ENCODE measurements at regions not wholly inside any gene's neighbourhood (a gene's known extent, or its start where the extent isn't known, plus 50 kb on each side); places are given as distances from the start of the nearest gene placed in this dataset.

DNA sequence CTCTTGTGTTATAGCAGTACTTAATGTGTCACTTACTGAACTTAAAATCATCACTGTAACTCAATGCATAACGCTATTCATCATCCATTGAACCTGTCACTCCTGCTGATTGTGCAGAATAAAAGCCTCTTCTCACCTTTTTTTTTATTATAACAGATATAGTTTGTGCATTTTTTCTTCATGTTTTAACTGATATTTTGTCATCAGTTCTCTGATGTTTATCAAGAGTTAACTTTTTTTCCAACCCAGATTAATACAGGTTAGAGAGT, 100.4 kb downstream of the SLIT2 start:
- no peak for TF ChIP-seq POLR2AphosphoS5 (IDR thresholded peaks at IDR 0.05; ENCODE audit: low read depth, low read length)
- TF ChIP-seq, protein P1, sequence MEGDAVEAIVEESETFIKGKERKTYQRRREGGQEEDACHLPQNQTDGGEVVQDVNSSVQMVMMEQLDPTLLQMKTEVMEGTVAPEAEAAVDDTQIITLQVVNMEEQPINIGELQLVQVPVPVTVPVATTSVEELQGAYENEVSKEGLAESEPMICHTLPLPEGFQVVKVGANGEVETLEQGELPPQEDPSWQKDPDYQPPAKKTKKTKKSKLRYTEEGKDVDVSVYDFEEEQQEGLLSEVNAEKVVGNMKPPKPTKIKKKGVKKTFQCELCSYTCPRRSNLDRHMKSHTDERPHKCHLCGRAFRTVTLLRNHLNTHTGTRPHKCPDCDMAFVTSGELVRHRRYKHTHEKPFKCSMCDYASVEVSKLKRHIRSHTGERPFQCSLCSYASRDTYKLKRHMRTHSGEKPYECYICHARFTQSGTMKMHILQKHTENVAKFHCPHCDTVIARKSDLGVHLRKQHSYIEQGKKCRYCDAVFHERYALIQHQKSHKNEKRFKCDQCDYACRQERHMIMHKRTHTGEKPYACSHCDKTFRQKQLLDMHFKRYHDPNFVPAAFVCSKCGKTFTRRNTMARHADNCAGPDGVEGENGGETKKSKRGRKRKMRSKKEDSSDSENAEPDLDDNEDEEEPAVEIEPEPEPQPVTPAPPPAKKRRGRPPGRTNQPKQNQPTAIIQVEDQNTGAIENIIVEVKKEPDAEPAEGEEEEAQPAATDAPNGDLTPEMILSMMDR (IDR thresholded peaks at IDR 0.05): no peak
- TF ChIP-seq, protein P2, sequence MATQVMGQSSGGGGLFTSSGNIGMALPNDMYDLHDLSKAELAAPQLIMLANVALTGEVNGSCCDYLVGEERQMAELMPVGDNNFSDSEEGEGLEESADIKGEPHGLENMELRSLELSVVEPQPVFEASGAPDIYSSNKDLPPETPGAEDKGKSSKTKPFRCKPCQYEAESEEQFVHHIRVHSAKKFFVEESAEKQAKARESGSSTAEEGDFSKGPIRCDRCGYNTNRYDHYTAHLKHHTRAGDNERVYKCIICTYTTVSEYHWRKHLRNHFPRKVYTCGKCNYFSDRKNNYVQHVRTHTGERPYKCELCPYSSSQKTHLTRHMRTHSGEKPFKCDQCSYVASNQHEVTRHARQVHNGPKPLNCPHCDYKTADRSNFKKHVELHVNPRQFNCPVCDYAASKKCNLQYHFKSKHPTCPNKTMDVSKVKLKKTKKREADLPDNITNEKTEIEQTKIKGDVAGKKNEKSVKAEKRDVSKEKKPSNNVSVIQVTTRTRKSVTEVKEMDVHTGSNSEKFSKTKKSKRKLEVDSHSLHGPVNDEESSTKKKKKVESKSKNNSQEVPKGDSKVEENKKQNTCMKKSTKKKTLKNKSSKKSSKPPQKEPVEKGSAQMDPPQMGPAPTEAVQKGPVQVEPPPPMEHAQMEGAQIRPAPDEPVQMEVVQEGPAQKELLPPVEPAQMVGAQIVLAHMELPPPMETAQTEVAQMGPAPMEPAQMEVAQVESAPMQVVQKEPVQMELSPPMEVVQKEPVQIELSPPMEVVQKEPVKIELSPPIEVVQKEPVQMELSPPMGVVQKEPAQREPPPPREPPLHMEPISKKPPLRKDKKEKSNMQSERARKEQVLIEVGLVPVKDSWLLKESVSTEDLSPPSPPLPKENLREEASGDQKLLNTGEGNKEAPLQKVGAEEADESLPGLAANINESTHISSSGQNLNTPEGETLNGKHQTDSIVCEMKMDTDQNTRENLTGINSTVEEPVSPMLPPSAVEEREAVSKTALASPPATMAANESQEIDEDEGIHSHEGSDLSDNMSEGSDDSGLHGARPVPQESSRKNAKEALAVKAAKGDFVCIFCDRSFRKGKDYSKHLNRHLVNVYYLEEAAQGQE (IDR thresholded peaks at IDR 0.05; ENCODE audit: insufficient read depth in 1 of 2, low read depth in 2 of 2, low read length in 1 of 2): no peak
